Stimulated activated CD4-positive, alpha-beta T cell treated with anti-CD3 and anti-CD28 coated beads, Interleukin-1b, Interleukin-23, amount 100 ng/mL, for 24 hours (primary cell): ENCODE measurements at regions not wholly inside any gene's neighbourhood (a gene's known extent, or its start where the extent isn't known, plus 50 kb on each side); places are given as distances from the start of the nearest gene placed in this dataset.

Experiments
- DNase-seq, 4 experiments: peaks; one replicate each; pipeline ENCODE4 v3.0.0-alpha.2; 2020; ENCODE audit warnings: low read depth in 4 of 4, low spot score in 1 of 4

DNA sequence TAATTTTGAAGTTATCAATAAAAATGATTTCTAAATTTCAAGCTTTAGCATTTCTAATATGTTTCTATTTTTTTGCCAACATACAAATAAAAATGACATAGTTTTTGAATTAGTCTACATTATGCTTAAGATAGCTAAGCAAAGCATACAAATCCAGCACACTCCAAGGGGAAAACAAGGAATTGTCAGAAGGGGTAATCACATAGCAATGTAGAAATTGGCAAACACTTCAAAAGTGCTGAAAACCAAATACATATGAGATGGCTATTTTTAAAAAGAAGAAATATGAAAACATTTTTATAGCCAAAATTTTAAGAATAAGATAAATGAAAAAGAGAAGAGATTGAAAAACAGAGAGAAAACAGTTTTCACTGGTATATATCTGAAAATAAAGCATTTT is 308.0 kb downstream of the SLC6A15 start:
- DNase-seq: no peak

DNA sequence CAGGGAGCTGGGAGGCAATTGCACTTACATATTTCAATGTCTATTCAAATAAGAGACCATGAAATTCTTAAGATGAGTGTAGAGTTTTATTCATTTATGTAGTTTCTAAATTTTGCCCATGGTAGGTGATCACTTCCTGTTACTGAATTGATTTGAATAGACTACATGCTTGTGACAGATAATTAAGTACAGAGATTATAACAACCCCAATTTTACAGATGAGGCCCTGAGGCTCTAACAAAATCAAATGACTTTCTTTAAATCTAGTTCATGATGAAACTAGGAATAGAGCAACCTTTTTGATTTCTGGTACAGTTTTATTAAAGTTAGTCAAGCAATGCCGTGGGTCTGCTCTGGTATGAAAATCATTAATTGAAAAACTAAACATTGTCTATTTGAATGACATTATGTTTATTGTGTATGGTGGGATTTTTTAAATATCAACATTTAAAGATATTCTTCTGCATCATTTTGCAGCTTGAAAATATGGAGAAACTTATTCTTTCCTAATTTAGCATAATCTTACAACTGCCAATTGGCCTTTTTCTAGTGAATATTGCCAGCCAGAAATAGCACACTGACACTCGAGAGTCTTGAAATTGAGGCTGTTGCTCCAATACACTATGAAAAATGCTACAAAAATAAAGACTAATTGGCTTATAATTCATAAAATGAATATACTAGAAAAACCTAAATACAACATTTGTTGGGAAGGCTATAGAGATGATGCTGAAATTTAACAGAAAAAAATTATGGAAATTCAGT is 308.9 kb downstream of the SLC6A15 start:
- DNase-seq: no peak

DNA sequence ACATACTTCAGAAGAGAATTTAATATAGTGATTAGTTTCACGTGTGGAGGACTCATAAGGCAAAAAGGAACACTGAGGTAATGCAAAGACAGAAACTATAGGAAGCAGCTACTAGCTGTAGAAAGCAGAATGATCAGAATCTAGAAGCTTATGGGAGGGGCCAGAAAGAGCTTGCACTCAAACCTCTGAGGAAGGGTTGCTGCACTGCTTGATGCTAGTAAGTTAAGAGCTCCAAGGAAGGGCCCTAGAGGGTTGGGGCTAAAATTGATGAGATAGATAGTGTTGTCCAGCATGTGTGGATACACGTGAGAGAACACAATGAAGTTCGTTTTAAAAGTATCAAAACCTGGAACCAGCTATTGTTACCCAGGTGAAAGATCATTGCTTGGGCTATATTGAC is 311.1 kb downstream of the SLC6A15 start:
- no peak for DNase-seq

DNA sequence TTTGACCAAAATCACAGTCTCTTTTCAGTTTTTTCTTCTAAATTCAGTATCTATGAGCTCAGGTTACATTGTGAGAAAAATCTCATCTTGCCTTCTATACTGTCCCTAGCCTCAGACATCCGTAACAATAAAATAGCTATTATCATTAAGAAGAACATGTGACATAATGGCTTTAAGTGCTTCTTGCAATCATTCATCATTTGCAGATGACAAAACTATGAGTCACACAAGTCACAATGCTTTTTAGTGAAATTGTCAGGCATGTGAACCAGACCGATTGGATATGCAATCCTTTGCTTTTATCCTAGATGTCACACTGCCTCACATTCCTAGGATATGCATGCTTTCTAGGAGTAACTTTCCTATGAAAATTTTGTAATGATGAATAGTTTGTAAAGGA is 313.1 kb downstream of the SLC6A15 start:
- no peak for DNase-seq

DNA sequence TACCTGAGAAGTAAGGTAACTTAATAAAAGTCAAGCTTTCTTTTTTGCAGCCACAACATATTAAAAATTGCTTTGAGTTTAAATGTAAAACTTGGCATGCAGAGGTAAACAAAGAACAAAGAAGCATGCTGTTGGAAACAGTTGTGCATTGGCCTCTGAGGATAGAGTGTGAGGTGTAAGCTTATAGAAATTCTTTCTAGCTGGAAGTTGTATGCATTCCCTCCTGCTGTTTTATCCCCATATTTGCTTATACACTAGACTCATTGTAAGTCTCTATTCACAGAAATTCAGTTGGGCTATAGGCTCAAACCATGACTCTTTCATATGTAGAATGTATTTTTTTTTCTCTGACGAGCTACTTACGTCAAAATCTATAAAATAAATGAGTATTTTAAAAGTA is 316.3 kb downstream of the SLC6A15 start:
- no peak for DNase-seq

DNA sequence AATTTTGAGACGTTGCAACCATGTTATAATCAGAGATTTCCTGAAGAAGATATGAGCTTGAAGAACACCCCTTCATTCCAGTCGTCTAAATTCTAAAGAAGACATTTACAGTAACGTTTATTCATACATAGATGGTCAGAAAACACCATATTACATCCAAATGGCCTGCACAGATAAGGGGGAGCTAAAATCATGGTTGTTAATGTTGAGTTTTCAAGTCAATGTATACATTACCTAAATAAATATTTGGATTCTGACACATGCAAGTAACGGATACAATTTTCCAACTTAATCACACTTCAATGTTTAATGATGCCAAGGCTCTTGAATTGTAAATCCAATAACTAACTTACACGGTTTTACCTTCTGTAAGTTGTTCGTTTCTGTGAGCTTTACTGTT is 318.4 kb downstream of the SLC6A15 start:
- DNase-seq: no peak

DNA sequence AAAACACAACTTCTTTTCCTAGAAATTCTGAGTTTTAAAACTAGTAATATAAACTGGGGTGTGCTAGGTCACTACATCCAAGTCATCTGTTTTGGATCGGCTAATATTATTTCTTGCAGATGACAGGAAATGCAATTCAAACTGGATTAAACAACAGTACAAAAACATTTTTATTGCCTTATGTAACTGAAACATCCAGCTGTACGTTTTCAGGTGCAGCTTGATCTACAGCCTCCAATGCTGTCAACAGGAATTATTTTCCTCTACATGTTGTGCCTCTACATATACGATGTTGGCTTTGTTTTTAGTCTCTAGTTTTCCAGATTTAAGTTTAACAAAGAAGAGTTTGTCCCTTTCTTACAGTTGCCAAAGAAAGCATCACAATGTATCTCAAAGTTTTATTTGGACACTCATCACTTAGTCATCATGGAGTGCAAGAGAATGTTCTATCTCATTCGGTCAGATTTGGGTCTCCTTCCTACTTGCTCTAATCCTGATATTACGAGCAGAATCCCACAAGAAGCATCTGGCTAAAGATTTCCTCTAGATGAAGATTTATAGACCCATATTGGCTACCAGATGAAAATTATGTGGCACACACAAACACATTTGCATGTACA is 326.7 kb downstream of the SLC6A15 start:
- no peak for DNase-seq

DNA sequence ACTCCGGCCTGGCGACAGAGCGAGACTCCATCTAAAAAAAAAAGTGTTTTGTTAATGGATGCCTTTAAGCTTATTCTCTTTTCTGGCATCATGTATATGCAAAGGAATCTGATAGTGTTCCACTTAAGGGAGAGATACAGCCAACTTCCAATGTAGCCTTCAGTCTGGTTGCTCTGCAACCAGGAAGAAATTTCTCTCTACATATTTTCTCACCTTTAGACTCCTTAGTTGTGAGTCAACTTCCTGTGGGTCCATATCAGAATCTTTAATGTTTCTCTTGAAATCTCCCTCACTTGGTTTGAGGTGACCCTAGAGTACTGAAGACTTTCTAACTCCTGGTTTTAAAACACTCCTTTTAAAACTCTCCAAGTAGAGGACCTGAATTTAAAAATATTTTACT is 340.4 kb downstream of the SLC6A15 start:
- DNase-seq: no peak

DNA sequence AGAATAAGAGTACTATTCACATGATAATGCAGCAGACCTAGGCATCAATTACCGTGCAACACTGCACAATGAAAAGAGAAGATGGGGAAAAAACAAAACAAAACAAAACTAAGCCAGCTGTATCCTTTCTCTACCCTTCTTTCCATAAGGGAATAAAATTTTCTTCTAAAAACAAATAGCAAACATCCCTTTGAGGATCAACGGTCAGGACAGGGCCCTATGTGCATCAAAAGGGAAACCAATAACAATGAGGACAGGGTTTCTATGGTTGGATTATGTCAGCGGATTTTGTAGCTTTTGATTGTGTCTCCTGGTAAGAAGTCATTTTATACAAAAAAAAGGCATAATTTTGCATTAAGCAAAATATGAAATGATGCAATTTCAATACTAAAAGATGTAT is 350.3 kb downstream of the SLC6A15 start:
- no peak for DNase-seq

DNA sequence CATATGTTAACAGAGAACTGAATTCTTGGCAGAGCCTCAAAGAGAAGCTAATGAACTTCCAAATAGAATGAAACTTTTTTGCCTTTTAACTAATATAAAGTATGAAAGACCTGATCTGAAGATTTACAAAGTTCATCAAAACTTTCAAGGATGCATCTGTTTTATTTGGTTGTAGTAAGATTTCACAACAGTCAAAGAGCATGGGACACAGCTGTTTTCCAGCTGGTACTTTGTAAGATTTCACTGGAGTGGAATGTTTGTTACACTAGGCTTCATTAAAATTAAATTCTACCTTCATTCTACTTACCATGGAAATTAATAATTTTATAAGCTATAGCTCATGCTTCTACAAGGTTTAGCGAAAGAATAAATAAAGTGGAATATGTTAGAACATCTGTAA is 351.2 kb downstream of the SLC6A15 start:
- DNase-seq: no peak

DNA sequence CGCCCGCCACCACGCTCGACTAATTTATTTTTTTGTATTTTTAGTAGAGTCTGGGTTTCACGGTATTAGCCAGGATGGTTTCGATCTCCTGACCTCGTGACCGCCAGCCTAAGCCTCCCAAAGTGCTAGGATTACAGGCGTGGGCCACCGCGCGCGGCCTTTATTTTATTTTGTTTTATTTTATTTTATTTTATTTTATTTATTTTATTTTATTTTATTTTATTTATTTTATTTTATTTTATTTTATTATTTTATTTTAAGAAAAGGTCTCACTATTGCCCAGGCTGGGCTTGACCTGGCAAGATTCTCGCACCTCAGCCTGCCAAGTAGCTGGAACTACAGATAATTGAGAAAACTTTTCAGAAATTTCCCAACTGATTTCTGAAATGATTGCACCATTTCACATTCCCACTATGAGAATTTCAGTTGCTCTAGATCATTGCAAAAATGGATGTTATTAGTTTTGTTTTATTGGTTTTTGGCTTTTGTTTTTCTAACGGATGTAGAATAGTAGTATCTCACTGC is 358.3 kb downstream of the SLC6A15 start:
- no peak for DNase-seq

DNA sequence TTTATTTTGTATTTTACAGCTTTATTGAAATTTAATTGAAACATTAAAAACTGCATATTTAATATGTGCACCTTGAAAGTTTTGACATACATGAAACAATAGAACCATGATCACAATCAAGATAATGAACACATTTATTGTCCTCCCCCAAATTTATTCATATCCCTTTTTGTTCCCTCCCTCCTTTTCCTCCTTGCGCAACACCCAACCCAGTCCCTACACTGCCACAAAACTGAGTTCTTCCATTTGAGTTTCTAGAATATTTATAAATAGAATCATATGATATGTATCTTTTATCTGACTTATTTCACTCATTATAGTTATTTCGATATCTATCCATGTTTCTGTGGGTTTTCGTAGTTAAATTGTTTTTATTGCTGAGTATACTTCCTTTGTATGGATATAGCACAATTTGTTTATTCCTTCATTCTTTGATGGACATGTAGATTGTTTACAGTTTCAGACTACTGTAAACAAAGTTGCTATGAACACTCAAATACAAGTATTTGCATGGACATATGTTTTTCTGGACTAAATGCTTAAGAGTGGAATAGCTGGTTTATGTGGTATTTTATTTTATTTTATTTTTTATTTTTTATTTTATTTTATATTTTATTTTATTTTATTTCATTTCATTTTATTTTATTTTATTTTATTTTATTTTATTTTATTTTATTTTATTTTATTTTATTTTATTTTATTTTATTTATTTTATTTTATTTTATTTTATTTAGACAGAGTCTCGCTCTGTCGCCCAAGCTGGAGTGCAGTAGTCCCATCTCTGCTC is 359.1 kb downstream of the SLC6A15 start:
- no peak for DNase-seq

DNA sequence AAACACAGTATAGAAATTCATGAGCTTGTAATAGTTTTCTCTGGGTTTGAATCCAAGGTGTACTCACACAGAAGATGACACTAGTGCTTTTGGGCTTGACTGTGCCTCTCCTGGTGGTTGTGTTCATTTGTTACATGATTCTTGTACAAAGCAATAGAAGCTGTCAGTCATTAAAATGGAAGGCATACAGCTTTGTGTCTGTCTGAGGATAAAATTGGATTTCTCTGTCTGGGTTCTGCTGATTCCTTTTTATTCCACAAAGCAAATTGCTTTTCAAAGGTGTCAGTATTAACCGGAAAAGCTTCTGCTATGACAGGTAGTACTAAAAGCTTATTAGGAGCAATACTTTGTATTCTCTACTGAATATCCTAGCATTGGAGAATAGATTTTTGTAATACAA is 361.2 kb downstream of the SLC6A15 start:
- DNase-seq: no peak

DNA sequence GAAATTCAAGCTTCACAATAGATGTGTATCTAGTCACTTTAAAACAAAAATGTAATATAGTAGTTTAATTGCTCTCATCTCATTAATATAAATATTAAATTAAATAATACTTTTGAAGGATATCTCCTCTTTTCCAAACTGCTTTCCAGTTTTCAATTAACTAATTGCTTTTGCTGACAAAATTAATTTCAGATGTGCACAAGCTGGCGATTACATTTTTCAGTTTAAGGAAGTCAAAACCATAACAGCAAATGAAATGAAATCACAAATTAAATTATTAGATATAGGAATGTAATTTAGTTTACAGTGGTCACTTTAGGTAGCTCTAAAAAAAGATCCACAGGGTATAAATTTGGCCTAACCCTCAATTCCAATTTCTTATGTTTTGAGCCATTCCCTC is 362.1 kb downstream of the SLC6A15 start:
- no peak for DNase-seq

DNA sequence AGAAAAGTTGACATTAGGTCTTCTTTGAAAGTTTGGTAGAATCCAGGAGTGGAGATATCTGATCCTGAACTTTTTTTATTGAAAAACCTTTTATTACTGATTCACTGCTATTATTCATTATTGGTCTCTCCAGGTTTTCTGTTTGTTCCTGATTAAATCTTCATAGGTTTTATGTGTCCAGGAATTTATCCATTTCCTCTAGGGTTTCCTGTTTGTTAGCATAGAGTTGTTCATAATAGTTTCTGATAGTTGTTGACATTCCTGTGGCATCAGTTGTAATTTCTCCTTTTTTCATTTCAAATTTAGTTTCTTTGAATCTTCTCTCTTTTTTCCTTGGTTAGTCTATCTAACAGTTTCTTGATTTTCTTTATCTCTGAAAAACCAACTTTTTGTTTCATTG is 370.3 kb downstream of the SLC6A15 start:
- no peak for DNase-seq

DNA sequence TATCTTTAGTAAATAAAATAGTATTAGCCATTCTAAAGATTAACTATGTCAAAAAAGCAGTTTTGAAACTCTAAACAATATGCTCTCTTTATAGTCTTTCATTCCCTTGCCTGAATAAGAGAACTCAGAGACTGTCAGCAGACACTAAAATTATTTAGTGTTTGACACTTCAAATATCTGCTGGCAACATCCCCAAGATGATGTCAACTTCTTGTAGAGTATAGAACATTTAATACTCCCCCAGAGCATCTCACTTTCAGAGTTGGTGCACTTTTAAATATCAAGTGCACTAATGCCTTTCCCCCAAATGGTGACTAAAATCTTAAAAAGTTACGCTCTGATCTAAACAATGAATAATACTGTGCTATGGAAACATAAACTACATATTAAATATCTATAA is 374.9 kb downstream of the SLC6A15 start:
- no peak for DNase-seq

DNA sequence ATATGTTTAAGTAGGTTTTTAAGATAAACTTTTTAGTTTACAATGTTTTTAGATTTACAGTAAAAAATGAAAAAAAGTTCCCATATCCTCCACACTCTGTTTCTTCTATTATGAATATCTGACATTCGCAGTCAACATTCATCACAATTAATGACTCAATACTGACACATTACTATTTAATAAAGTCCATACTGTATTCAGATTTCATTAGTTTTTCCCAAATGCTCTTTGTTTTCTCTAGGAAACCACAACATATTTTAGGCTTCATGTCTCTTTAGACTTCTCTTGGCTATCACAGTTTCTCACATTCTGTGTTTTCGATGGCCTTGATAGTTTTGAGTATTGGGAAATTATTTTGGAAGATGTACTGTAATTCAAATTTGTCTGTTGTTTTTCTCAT is 399.8 kb downstream of the SLC6A15 start:
- no peak for DNase-seq

DNA sequence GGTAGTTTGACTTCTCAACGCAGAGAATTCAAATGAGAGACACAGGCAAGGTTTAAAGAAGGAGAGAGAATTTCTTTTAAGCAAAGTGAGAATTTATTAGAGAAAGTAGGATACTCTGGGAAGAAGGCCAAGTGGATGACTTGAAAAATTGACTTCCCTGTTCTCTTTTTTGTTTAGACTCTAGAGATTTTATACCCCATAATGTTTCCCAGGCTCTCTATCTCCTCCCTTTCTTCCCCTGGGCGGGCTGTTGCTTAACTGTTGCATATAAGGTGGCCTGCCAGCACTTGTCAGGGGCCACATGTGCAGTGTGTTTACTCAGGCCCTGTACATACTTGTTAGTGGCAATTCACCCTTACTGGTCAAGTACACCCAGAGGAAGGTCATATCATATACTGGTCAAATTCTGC is 403.7 kb downstream of the SLC6A15 start:
- no peak for DNase-seq

DNA sequence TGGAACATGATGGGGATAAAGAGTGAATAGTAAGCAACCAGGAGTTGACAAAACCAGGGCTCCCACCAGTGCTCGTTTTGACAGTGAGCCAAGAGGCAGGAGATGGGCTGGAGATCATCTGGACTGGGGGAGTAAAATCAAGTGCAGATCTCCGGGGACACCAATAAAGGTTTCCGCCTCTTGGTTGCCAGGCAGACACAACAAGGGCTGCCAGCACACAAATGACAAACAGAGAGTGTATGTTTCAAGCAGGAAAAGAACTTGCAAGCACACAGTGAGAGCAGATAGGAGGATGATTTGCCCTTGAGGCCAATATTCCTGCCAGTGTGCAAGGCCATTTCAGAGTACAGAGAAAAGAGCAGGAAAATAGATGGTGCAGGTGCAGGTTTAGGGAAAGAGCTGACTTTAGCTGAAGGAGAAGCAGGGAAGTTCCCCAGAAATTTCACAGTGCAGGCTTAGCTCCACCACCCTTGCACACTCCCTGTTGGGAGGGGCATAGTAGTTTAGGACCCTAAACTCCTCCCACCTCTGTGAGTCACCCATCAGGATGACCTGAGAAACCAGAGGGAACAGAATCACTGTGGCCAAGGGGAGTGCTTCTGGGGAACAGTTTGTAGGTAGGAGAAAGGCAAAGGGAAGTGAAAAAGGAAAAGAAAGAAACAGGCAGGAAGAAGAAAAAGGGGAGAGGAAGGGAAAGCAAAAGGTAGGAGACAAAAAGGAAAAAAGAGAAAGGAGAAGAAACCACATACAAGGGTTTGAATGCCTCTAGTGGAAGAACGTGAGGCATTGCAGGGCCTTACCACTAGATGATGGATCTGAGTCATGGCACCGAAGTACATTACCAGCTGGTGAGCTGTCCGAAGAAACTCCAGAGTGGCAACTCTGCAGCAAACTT is 404.4 kb downstream of the SLC6A15 start:
- no peak for DNase-seq

DNA sequence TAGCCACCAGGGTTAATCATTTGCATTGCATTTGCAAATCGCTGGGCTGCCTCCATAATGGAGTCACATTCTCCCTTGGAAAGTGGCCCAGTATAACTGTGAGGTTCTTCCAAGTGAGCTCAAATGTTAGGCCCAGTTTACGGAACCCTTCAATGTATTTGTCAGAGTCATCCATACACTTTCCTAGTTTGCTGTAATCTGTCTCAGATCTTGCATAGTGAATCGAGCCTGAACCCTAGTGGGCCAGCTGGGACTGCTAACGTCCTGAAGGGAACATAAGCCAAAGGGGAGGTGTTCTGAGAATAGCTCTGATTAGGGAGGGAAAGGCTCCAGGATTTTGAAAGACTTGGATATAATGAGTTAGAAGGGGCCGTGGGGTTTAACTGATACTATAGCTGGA is 406.3 kb downstream of the SLC6A15 start:
- no peak for DNase-seq
